C4-2B (cell line): ENCODE measurements at regions not wholly inside any gene's neighbourhood (a gene's known extent, or its start where the extent isn't known, plus 50 kb on each side); places are given as distances from the start of the nearest gene placed in this dataset.

Source experiments
- ZFX ChIP-seq: fragments of 450-650 bp; IDR thresholded peaks from 2 replicates; pipeline ENCODE4 v1.6.1; 2017
- TF ChIP-seq, protein P1 (sequence below): fragments of 450-650 bp; conservative IDR thresholded peaks from 2 replicates; pipeline ENCODE4 v1.5.1; 2017; ENCODE audit warnings: mild to moderate bottlenecking

DNA sequence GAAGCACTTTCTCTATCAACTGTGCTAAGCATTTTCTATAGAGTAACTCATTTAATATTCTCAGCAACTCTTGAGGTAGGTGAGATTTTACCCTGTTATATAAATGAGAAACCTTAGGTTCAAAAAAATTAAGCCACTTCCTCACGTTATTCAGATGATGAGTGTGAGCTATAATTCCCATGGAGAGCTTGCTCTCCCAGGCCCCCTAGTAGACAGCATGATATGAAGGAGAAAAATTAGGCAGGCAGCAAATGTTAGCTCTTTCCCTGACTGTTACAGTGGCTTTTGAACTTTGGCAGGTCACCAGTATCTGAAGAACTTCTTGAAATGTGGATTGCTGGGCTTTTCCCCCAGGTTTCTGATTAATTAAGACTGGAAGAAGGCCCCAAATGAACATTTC, 753.1 kb downstream of the NCAM2 start:
- TF ChIP-seq, protein P1, sequence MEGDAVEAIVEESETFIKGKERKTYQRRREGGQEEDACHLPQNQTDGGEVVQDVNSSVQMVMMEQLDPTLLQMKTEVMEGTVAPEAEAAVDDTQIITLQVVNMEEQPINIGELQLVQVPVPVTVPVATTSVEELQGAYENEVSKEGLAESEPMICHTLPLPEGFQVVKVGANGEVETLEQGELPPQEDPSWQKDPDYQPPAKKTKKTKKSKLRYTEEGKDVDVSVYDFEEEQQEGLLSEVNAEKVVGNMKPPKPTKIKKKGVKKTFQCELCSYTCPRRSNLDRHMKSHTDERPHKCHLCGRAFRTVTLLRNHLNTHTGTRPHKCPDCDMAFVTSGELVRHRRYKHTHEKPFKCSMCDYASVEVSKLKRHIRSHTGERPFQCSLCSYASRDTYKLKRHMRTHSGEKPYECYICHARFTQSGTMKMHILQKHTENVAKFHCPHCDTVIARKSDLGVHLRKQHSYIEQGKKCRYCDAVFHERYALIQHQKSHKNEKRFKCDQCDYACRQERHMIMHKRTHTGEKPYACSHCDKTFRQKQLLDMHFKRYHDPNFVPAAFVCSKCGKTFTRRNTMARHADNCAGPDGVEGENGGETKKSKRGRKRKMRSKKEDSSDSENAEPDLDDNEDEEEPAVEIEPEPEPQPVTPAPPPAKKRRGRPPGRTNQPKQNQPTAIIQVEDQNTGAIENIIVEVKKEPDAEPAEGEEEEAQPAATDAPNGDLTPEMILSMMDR: no peak
- no peak for TF ChIP-seq ZFX
